ENCODE measurements at regions not wholly inside any gene's neighbourhood (a gene's known extent, or its start where the extent isn't known, plus 50 kb on each side); places are given as distances from the start of the nearest gene placed in this dataset.

- Histone ChIP-seq H3K9me3 (ENCODE audit: low read length) (peaks cover 23% of the 10 kb centered on the region), H3K9me2 (replicated peaks; ENCODE audit: insufficient read depth, low read length) (no peaks in the 10 kb centered on the region), H3K4me2 (ENCODE audit: low read depth, low read length, poor library complexity, severe bottlenecking) (no peak overlapping the region), H3K36me3 (ENCODE audit: insufficient read depth, low read length) (no peaks in the 10 kb centered on the region), H4K20me1 (ENCODE audit: insufficient read depth, low read depth, low read length) (no peaks in the 10 kb centered on the region), H3K4me3 (ENCODE audit: low read length) (no peak overlapping the region), H2AFZ (ENCODE audit: low read length) (no peak overlapping the region), H3K9ac (ENCODE audit: low read length) (no peak overlapping the region), H3K4me1 (ENCODE audit: low read length) (no peaks in the 10 kb centered on the region), H3K27ac (ENCODE audit: low read length) (no peak overlapping the region), H3K27me3 (ENCODE audit: low read length) (no peaks in the 10 kb centered on the region), H3K79me2 (ENCODE audit: low read length) (no peaks in the 10 kb centered on the region)
- no peak for DNase-seq
Observed at GRCh38 chr1:81111818-81112217, 688.9 kb upstream of the ADGRL2 start.

GRCh38 chr1:81109038-81109437 is 691.7 kb upstream of the ADGRL2 start:
- peaks cover 12% of the 10 kb centered on the region for H3K9me3 ChIP-seq (ENCODE audit: low read length)
- no peak overlapping the region for H3K27ac ChIP-seq (ENCODE audit: low read length)
- no peak overlapping the region for H3K9ac ChIP-seq (ENCODE audit: low read length)
- no peaks in the 10 kb centered on the region for H3K27me3 ChIP-seq (ENCODE audit: low read length)
- no peak overlapping the region for H2AFZ ChIP-seq (ENCODE audit: low read length)
- H3K9me2 ChIP-seq (replicated peaks; ENCODE audit: insufficient read depth, low read length): no peaks in the 10 kb centered on the region
- no peak overlapping the region for H3K4me3 ChIP-seq (ENCODE audit: low read length)
- H3K4me1 ChIP-seq (ENCODE audit: low read length): no peaks in the 10 kb centered on the region
- no peaks in the 10 kb centered on the region for H4K20me1 ChIP-seq (ENCODE audit: insufficient read depth, low read depth, low read length)
- H3K79me2 ChIP-seq (ENCODE audit: low read length): no peaks in the 10 kb centered on the region
- no peak for DNase-seq
- H3K4me2 ChIP-seq (ENCODE audit: low read depth, low read length, poor library complexity, severe bottlenecking): no peak overlapping the region
- no peaks in the 10 kb centered on the region for H3K36me3 ChIP-seq (ENCODE audit: insufficient read depth, low read length)

- Histone ChIP-seq H3K27ac (ENCODE audit: low read length) (no peak overlapping the region), H2AFZ (ENCODE audit: low read length) (no peak overlapping the region), H3K4me3 (ENCODE audit: low read length) (no peak overlapping the region), H3K9me2 (replicated peaks; ENCODE audit: insufficient read depth, low read length) (no peaks in the 10 kb centered on the region), H3K36me3 (ENCODE audit: insufficient read depth, low read length) (no peaks in the 10 kb centered on the region), H3K79me2 (ENCODE audit: low read length) (no peaks in the 10 kb centered on the region), H3K4me1 (ENCODE audit: low read length) (no peaks in the 10 kb centered on the region), H3K27me3 (ENCODE audit: low read length) (no peaks in the 10 kb centered on the region), H3K4me2 (ENCODE audit: low read depth, low read length, poor library complexity, severe bottlenecking) (no peak overlapping the region), H4K20me1 (ENCODE audit: insufficient read depth, low read depth, low read length) (no peaks in the 10 kb centered on the region), H3K9me3 (ENCODE audit: low read length) (peaks cover 6% of the 10 kb centered on the region; the same call in 1 of the 2 replicates), H3K9ac (ENCODE audit: low read length) (no peak overlapping the region)
- DNase-seq: no peak
Observed at GRCh38 chr1:81097860-81098259, 702.9 kb upstream of the ADGRL2 start.

- Histone ChIP-seq H4K20me1 (ENCODE audit: insufficient read depth, low read depth, low read length) (no peaks in the 10 kb centered on the region), H3K36me3 (ENCODE audit: insufficient read depth, low read length) (no peaks in the 10 kb centered on the region)
Observed at GRCh38 chr1:81073580-81073979, 727.2 kb upstream of the ADGRL2 start.

GRCh38 chr1:81071969-81072753 is 728.6 kb upstream of the ADGRL2 start:
- Histone ChIP-seq H2AFZ (ENCODE audit: low read length) (no peak overlapping the region), H4K20me1 (ENCODE audit: insufficient read depth, low read depth, low read length) (no peaks in the 10 kb centered on the region), H3K36me3 (ENCODE audit: insufficient read depth, low read length) (no peaks in the 10 kb centered on the region), H3K4me2 (ENCODE audit: low read depth, low read length, poor library complexity, severe bottlenecking) (no peak overlapping the region), H3K27me3 (ENCODE audit: low read length) (no peaks in the 10 kb centered on the region), H3K9me2 (replicated peaks; ENCODE audit: insufficient read depth, low read length) (no peaks in the 10 kb centered on the region), H3K79me2 (ENCODE audit: low read length) (no peaks in the 10 kb centered on the region), H3K27ac (ENCODE audit: low read length) (no peak overlapping the region), H3K4me1 (ENCODE audit: low read length) (no peaks in the 10 kb centered on the region), H3K4me3 (ENCODE audit: low read length) (no peak overlapping the region; the same call in 1 of the 2 replicates), H3K9me3 (ENCODE audit: low read length) (peaks cover 21% of the 10 kb centered on the region), H3K9ac (ENCODE audit: low read length) (no peak overlapping the region)
- DNase-seq: no peak

More at GRCh38 chr1:81073580-81073979, 727.2 kb upstream of the ADGRL2 start:
- Histone ChIP-seq H3K4me2 (ENCODE audit: low read depth, low read length, poor library complexity, severe bottlenecking) (no peak overlapping the region), H3K79me2 (ENCODE audit: low read length) (no peaks in the 10 kb centered on the region), H3K27me3 (ENCODE audit: low read length) (no peaks in the 10 kb centered on the region), H3K9me2 (replicated peaks; ENCODE audit: insufficient read depth, low read length) (no peaks in the 10 kb centered on the region), H3K9ac (ENCODE audit: low read length) (no peak overlapping the region), H2AFZ (ENCODE audit: low read length) (no peak overlapping the region), H3K4me3 (ENCODE audit: low read length) (no peak overlapping the region), H3K9me3 (ENCODE audit: low read length) (peaks cover 19% of the 10 kb centered on the region; the same call in 1 of the 2 replicates), H3K27ac (ENCODE audit: low read length) (no peak overlapping the region), H3K4me1 (ENCODE audit: low read length) (no peaks in the 10 kb centered on the region)
- DNase-seq: no peak

GRCh38 chr1:81071072-81071858 is 729.5 kb upstream of the ADGRL2 start:
- Histone ChIP-seq H3K4me2 (ENCODE audit: low read depth, low read length, poor library complexity, severe bottlenecking) (no peak overlapping the region), H3K36me3 (ENCODE audit: insufficient read depth, low read length) (no peaks in the 10 kb centered on the region)

GRCh38 chr1:81069856-81070255 is 730.9 kb upstream of the ADGRL2 start:
- H3K4me3 ChIP-seq (ENCODE audit: low read length): no peak overlapping the region
- H2AFZ ChIP-seq (ENCODE audit: low read length): no peak overlapping the region
- no peak overlapping the region for H3K9ac ChIP-seq (ENCODE audit: low read length)
- H3K27ac ChIP-seq (ENCODE audit: low read length): no peak overlapping the region
- no peak overlapping the region for H3K4me2 ChIP-seq (ENCODE audit: low read depth, low read length, poor library complexity, severe bottlenecking)
- no peaks in the 10 kb centered on the region for H3K27me3 ChIP-seq (ENCODE audit: low read length)
- H3K9me3 ChIP-seq (ENCODE audit: low read length): peaks cover 21% of the 10 kb centered on the region
- no peaks in the 10 kb centered on the region for H4K20me1 ChIP-seq (ENCODE audit: insufficient read depth, low read depth, low read length)
- no peaks in the 10 kb centered on the region for H3K79me2 ChIP-seq (ENCODE audit: low read length)
- no peaks in the 10 kb centered on the region for H3K9me2 ChIP-seq (replicated peaks; ENCODE audit: insufficient read depth, low read length)
- H3K36me3 ChIP-seq (ENCODE audit: insufficient read depth, low read length): no peaks in the 10 kb centered on the region
- no peaks in the 10 kb centered on the region for H3K4me1 ChIP-seq (ENCODE audit: low read length)
- no peak for DNase-seq

More at GRCh38 chr1:81071072-81071858, 729.5 kb upstream of the ADGRL2 start:
- H4K20me1 ChIP-seq (ENCODE audit: insufficient read depth, low read depth, low read length): no peaks in the 10 kb centered on the region
- no peaks in the 10 kb centered on the region for H3K9me2 ChIP-seq (replicated peaks; ENCODE audit: insufficient read depth, low read length)
- no peaks in the 10 kb centered on the region for H3K27me3 ChIP-seq (ENCODE audit: low read length)
- H3K9me3 ChIP-seq (ENCODE audit: low read length): peaks cover 26% of the 10 kb centered on the region
- H3K9ac ChIP-seq (ENCODE audit: low read length): no peak overlapping the region
- no peak overlapping the region for H2AFZ ChIP-seq (ENCODE audit: low read length)
- no peak overlapping the region for H3K4me3 ChIP-seq (ENCODE audit: low read length)
- no peaks in the 10 kb centered on the region for H3K4me1 ChIP-seq (ENCODE audit: low read length)
- no peak overlapping the region for H3K27ac ChIP-seq (ENCODE audit: low read length)
- no peak for DNase-seq
- no peaks in the 10 kb centered on the region for H3K79me2 ChIP-seq (ENCODE audit: low read length)

- Histone ChIP-seq H3K9ac (ENCODE audit: low read length) (no peak overlapping the region), H3K27me3 (ENCODE audit: low read length) (no peaks in the 10 kb centered on the region), H3K4me1 (ENCODE audit: low read length) (no peaks in the 10 kb centered on the region), H3K79me2 (ENCODE audit: low read length) (no peaks in the 10 kb centered on the region), H3K4me2 (ENCODE audit: low read depth, low read length, poor library complexity, severe bottlenecking) (no peak overlapping the region), H3K4me3 (ENCODE audit: low read length) (no peak overlapping the region), H3K9me2 (replicated peaks; ENCODE audit: insufficient read depth, low read length) (no peaks in the 10 kb centered on the region), H4K20me1 (ENCODE audit: insufficient read depth, low read depth, low read length) (no peaks in the 10 kb centered on the region), H3K9me3 (ENCODE audit: low read length) (peaks cover 26% of the 10 kb centered on the region), H2AFZ (ENCODE audit: low read length) (no peak overlapping the region), H3K36me3 (ENCODE audit: insufficient read depth, low read length) (no peaks in the 10 kb centered on the region), H3K27ac (ENCODE audit: low read length) (no peak overlapping the region)
- DNase-seq: no peak
Observed at GRCh38 chr1:81068726-81069125, 732.0 kb upstream of the ADGRL2 start.
